ENCODE measurements at regions not wholly inside any gene's neighbourhood (a gene's known extent, or its start where the extent isn't known, plus 50 kb on each side); places are given as distances from the start of the nearest gene placed in this dataset.
"Not testable (repeated sequence)": the region's sequence is repeated elsewhere in the genome, so short reads cannot be mapped to it uniquely, and the experiment has no call there.

DNA sequence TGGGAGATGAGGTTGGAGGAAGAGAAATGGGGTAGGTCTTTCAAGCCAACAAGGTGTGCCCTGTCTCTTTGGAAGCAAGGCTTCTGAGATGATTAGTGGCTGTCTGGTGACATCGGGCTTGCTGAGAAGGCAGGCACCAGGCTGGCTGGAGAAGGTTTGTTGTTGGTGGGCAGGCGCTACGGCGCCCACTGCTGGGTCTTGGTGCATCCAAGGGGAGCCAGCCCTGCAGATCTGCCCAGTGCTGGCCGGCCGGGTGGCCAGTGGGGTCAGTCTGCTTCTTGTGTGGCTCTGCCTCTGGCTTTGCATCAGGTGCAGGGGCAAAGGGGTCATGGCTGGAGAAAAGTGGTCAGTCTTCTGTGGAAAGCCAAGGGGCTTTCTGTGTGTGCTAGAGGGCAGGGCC lies 126.2 kb downstream of the TLR5 start:
- no peaks in the 10 kb centered on the region for H3K9me3 Mint-ChIP-seq
- H3K4me3 Mint-ChIP-seq: no peak overlapping the region
- H3K27ac Mint-ChIP-seq: no peak overlapping the region
- peaks cover 6% of the 10 kb centered on the region for H3K27me3 Mint-ChIP-seq
- no peaks in the 10 kb centered on the region for H3K36me3 Mint-ChIP-seq (ENCODE audit: low read depth)
- H3K4me1 Mint-ChIP-seq: no peaks in the 10 kb centered on the region
- intact Hi-C loops (cut with micrococcal nuclease): no loop called here
- DNase-seq: no peak

DNA sequence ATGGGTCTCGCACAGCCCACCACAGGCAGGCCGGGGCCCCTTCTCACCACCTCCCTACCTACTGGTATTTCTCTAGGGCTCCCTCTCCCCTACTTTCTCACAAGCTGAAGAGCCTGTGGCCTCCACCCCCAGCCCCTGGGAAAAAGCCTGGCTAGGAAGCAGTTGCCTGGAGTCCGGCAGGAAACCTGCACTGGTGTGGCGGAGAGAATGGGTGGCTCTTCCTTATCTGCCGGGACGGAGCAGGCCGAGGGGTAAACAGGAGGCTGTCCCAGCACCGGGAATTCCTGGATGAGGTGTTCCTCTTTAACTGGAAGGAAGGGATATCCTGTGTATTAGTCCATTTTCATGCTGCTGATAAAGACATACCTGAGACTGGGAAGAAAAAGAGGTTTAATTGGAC lies 125.8 kb downstream of the TLR5 start:
- no peak overlapping the region for H3K4me3 Mint-ChIP-seq
- H3K36me3 Mint-ChIP-seq (ENCODE audit: low read depth): no peaks in the 10 kb centered on the region
- no peaks in the 10 kb centered on the region for H3K9me3 Mint-ChIP-seq
- no peaks in the 10 kb centered on the region for H3K4me1 Mint-ChIP-seq
- no peak overlapping the region for H3K27ac Mint-ChIP-seq
- no peak for DNase-seq
- intact Hi-C loops (cut with micrococcal nuclease): no loop called here
- peaks cover 6% of the 10 kb centered on the region for H3K27me3 Mint-ChIP-seq

DNA sequence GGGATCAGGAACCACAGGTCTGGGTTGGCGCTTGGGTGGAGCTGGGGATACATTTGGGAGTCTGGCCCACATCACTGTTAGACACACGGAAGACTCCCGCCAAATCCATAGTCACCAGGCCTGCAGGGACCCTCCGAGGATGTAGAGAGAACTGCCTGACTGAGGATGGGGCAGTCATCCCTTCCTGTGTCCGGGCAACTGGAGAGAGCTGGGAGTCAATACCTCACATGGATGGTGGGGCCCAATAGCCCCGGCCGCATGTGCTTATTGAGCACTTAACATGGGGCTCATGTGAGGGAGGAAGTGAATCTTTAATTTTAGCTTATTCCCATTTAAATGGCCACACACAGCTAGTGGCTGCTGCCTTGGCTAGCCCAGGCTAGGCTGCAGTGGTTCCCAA lies 124.5 kb downstream of the TLR5 start:
- Mint-ChIP-seq H3K9me3 (no peaks in the 10 kb centered on the region), H3K36me3 (ENCODE audit: low read depth) (no peaks in the 10 kb centered on the region), H3K27me3 (no peaks in the 10 kb centered on the region), H3K27ac (no peak overlapping the region), H3K4me1 (no peaks in the 10 kb centered on the region), H3K4me3 (no peak overlapping the region)
- no peak for DNase-seq
- intact Hi-C loops (cut with micrococcal nuclease): no loop called here

DNA sequence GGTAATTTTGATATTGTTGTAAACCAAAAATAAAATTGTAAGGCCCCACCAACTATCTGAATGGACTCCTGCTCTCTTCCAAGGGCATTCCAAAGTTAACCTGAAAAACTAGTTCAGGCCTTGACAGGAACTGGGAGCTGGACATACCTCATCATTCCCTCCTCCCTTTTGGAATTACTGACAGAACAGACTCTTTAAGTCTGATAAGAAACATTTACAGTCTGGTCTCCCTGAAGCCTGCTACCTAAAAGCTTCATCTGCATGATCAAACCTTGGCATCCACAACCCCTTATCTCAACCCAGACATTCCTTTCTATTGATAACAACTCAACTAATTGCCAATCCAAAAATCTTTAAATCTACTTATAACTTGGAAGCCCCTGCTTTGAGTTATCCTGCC lies 123.8 kb downstream of the TLR5 start:
- Mint-ChIP-seq H3K27ac (no peak overlapping the region), H3K4me3 (no peak overlapping the region), H3K9me3 (no peaks in the 10 kb centered on the region), H3K4me1 (no peaks in the 10 kb centered on the region), H3K36me3 (ENCODE audit: low read depth) (no peaks in the 10 kb centered on the region), H3K27me3 (no peaks in the 10 kb centered on the region)
- no peak for DNase-seq
- intact Hi-C loops (cut with micrococcal nuclease): no loop called here

DNA sequence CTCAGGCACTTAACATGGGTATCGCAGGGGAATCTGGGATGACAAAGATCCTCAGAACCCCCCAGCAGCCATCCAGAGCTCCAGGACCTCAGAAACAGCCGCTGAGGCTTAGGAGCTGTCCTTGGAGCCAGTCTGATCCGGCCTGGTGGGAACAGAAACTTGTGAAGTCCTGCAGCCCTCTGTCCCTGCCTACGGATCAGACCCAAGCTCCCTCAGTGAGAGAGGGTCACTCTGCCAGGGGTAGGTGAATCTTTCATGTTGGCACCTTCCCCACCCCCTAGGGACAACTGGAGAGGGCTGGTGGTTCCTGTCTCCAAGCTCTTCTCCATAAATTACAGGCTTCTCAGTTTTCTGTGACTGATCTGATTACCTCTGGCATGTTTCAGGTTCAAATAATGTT lies 122.3 kb downstream of the TLR5 start:
- intact Hi-C loops (cut with micrococcal nuclease): no loop called here
- no peaks in the 10 kb centered on the region for H3K4me1 Mint-ChIP-seq
- no peak for DNase-seq
- H3K9me3 Mint-ChIP-seq: no peaks in the 10 kb centered on the region
- no peak overlapping the region for H3K4me3 Mint-ChIP-seq
- no peak overlapping the region for H3K27ac Mint-ChIP-seq
- H3K36me3 Mint-ChIP-seq (ENCODE audit: low read depth): no peaks in the 10 kb centered on the region
- no peaks in the 10 kb centered on the region for H3K27me3 Mint-ChIP-seq

DNA sequence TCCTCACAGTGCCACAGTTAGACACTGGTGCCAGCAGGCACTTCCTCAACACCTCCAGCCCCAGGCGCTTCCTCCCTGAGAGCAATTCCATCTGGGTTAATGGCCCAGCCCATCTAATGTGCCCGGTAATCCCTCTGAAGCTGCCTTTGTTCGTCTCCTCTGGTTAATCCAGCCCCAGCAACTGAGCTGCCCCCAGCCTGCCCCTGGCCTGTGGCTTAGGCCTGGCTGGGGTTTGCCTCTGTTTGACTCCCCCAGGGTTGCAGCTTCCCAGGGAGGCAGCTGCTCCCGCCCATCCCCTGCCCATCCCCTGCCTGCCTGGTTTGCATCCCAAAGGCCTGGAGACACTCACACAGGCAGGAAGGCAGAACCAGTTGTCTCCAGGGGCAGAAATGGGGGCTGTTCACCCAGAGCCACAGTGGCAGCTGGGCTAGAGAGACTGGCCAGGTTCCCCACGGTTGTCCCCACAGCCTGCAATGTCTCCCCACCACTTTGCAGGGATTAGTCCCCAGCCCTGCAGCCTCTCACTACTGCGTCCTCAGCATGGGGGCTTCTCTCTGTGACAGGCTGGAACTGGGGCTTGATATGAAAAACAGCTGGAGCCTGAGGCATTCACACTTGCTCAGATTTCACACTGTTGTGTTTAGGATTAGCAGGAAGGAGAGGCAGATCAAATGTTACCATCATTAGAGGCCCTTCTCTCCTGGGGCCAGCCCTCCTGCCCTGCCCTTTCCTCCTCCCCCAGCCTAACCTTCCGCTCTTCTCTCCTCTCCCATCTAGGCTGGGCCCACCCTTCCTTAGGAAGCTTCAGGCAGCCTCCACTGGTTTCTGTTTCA lies 120.2 kb downstream of the TLR5 start:
- DNase-seq: no peak
- no peaks in the 10 kb centered on the region for H3K36me3 Mint-ChIP-seq (ENCODE audit: low read depth)
- intact Hi-C loops (cut with micrococcal nuclease): no loop called here
- no peaks in the 10 kb centered on the region for H3K9me3 Mint-ChIP-seq
- no peak overlapping the region for H3K4me3 Mint-ChIP-seq
- no peaks in the 10 kb centered on the region for H3K27me3 Mint-ChIP-seq
- H3K27ac Mint-ChIP-seq: no peak overlapping the region
- no peaks in the 10 kb centered on the region for H3K4me1 Mint-ChIP-seq

DNA sequence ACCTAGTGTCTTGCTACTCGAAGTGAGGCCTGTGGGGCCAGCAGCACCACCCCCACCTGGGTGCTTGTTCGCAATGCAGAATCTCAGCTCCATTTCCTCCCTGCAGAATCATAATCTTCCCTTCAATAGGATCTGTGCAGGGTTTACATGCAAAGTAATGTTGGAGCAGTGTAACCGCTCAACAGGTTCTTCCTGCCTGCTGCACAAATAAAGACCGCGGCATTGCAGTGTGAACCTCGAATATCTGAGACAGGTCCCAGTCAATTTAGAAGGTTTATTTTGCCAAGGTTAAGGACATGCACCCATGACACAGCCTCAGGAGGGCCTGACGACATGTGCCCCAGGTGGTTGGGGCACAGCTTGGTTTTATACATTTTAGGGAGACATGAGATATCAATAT lies 119.2 kb downstream of the TLR5 start:
- Mint-ChIP-seq H3K27ac (no peak overlapping the region), H3K4me1 (no peaks in the 10 kb centered on the region), H3K36me3 (ENCODE audit: low read depth) (no peaks in the 10 kb centered on the region), H3K9me3 (no peaks in the 10 kb centered on the region), H3K4me3 (no peak overlapping the region), H3K27me3 (no peaks in the 10 kb centered on the region)
- no peak for DNase-seq
- intact Hi-C loops (cut with micrococcal nuclease): no loop called here

DNA sequence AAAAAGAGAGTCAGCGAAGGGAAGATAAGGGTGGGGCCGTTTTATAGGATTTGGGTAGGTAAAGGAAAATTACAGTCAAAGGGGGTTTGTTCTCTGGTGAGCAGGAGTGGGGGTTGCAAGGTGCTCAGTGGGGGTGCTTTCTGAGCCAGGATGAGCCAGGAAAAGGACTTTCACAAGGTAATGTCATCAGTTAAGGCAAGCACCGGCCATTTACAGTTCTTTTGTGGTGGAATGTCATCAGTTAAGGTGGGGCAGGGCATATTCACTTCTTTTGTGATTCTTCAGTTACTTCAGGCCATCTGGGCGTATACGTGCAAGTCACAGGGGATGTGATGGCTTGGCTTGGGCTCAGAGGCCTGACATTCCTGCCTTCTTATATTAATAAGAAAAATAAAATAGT lies 118.6 kb downstream of the TLR5 start:
- not testable (repeated sequence) for H3K36me3 Mint-ChIP-seq (ENCODE audit: low read depth); DNase-seq

DNA sequence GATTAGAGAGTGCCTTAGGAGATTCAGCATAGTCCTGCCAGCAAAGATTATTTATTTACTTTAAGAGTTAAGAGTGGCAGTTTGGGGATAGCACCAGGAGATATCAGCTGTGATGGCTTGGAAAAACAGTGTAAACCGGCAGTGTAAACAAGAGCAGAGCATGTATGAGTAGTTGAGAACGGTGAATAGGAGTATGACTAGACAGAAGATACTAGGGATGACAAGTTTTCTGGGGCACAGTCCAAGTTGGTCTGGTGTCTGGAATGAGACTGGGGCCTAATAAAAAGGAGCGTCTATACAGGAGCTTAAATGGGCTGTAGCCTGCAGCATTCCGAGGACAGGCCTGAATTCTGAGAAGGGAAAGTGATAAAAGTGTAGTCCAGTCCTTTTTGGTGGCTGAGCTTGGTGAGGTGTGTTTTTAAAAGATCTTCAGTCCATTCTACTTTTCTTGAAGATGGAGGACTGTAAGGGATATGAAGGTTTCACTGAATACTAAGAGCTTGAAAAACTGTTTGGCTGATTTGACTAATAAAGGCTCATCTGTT lies 117.8 kb downstream of the TLR5 start:
- DNase-seq; intact Hi-C loops (cut with micrococcal nuclease); H3K4me3 Mint-ChIP-seq; H3K4me1 Mint-ChIP-seq; H3K27me3 Mint-ChIP-seq; H3K36me3 Mint-ChIP-seq (ENCODE audit: low read depth); H3K9me3 Mint-ChIP-seq; H3K27ac Mint-ChIP-seq: not testable (repeated sequence)

More for the DNA sequence above, 118.6 kb downstream of the TLR5 start:
- H3K9me3 Mint-ChIP-seq; H3K4me1 Mint-ChIP-seq; H3K4me3 Mint-ChIP-seq; intact Hi-C loops (cut with micrococcal nuclease); H3K27me3 Mint-ChIP-seq; H3K27ac Mint-ChIP-seq: not testable (repeated sequence)

DNA sequence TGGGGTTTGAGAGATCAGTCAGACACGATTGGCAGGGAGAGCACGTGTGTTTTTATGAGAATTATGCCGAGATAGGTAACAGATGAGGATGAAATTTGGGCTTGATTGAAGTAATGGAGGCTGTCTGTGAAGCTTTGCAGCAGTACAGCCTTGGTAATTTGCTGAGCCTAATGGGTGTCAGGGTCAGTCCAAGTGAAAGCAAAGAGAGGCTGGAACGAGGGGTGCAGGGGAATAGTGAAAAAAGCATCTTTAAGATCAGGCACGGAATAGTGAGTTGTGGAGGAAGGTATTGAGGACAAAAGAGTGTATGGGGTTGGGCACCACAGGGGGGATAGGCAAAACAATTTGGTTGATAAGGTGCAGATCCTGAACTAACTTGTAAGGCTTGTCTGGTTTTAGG lies 116.4 kb downstream of the TLR5 start:
- H3K4me1 Mint-ChIP-seq; H3K27me3 Mint-ChIP-seq; H3K4me3 Mint-ChIP-seq; H3K36me3 Mint-ChIP-seq (ENCODE audit: low read depth); DNase-seq; intact Hi-C loops (cut with micrococcal nuclease); H3K27ac Mint-ChIP-seq; H3K9me3 Mint-ChIP-seq: not testable (repeated sequence)

DNA sequence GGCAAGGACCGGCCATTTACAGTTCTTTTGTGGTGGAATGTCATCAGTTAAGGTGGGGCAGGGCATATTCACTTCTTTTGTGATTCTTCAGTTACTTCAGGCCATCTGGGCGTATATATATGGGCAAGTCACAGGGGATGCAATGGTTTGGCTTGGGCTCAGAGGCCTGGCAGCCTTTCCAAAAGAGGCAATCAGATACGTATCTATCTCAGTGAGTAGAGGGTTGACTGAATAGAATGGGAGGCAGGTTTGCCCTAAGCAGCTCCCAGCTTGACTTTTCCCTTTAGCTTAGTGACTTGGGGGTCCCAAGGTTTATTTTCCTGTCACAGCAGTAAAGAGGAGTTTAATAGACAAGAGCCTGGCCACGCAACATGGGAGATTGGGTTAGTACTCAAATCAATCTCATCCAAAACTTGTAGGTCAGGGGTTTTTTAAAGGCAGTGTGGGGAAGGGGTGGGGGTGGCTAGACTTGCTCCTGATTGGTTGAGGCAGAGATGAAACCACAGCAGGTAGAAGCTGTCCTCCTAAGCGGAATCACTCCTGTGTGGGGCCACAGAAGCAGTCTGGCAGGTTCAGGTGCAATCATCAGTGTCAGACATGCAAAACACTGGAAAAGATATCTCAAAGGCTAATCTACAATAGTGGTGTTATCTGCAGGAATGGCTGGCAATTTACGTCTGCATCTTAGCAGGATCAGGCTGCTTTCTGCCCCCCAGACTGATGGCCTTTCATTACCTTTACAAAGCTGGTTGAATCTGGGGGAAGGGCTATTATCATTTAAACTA lies 112.9 kb downstream of the TLR5 start:
- Mint-ChIP-seq H3K4me1 (no peaks in the 10 kb centered on the region), H3K4me3 (no peak overlapping the region), H3K27ac (no peak overlapping the region), H3K9me3 (no peaks in the 10 kb centered on the region), H3K36me3 (ENCODE audit: low read depth) (no peaks in the 10 kb centered on the region), H3K27me3 (no peaks in the 10 kb centered on the region)
- intact Hi-C loops (cut with micrococcal nuclease): no loop called here
- DNase-seq: no peak

DNA sequence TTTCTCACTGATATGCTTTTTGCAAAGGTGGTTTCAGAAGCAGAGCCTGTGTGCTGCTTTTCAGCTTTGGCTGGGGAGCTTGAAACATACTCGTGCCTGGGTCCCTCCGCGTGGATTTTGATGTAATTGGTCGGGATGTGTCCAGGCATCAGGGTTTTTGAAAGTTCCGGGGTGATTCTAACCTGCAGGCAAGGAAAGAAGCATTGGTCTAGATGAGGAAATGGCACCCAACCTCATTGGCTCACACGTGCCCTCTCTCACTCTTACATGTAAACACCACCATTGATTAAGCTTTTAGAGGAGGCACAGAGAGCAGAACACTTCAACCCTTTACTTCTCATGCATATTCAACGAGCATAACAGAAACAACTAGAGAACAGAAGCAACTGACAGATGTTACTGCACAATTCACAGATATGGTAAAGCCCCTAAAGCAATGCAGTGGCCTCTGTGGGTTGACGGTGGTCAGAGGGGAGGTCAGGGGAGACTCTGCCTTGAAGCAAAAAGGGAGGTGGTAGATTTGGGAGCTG lies 112.1 kb downstream of the TLR5 start:
- no peak overlapping the region for H3K4me3 Mint-ChIP-seq
- H3K27ac Mint-ChIP-seq: no peak overlapping the region
- no peak for DNase-seq
- H3K4me1 Mint-ChIP-seq: no peaks in the 10 kb centered on the region
- no peaks in the 10 kb centered on the region for H3K27me3 Mint-ChIP-seq
- no peaks in the 10 kb centered on the region for H3K9me3 Mint-ChIP-seq
- intact Hi-C loops (cut with micrococcal nuclease): no loop called here
- H3K36me3 Mint-ChIP-seq (ENCODE audit: low read depth): no peaks in the 10 kb centered on the region

DNA sequence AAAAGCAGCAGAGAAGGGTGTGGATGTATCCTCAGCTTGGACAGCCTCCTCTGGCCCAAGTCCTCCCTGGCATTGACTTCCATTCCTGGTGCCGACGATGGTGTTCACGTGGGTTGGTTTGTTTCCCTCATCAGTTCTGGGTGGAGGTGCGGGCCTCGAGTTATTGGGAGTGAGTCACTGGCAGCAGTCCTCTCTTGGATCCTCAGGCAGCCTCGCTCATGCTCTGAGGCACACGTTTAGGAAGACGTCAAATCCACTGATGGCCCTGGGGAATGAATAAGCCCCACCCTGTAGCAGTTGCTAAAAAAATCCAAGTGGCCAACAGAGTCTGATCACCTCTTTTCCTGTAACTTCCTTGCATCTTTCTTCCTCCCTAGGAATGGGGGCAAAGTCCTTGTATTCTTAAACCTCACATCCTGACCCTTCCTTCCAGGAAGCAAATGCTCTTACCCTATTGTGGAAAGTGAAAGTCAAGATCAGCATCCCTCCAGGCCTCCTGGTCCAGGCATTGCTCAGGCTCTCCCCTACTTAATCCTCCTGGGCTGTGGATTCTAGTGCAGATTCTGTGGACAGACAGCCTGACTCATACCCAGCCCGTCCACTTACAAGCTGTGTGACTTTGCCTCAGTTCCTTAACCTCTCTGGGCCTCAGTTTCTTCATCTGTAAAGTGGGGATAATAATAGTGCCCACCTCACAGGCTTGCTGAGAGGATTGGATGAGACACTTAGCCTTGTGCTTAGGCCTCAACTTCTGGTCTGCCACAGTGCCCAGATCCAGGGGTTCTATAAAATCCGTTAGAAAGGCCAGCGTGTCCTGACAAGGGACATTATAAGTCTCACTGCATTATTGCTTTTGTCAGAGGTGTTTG lies 111.1 kb downstream of the TLR5 start:
- no peak for DNase-seq
- no peak overlapping the region for H3K4me3 Mint-ChIP-seq
- H3K27ac Mint-ChIP-seq: no peak overlapping the region
- intact Hi-C loops (cut with micrococcal nuclease): no loop called here
- H3K4me1 Mint-ChIP-seq: no peaks in the 10 kb centered on the region
- no peaks in the 10 kb centered on the region for H3K36me3 Mint-ChIP-seq (ENCODE audit: low read depth)
- no peaks in the 10 kb centered on the region for H3K27me3 Mint-ChIP-seq
- H3K9me3 Mint-ChIP-seq: no peaks in the 10 kb centered on the region

Measured in activated CD4-positive, alpha-beta T cell treated with anti-CD3 and anti-CD28 coated beads, Interleukin-2, amount 10 ng/mL, durations not matched to agents 24 days and 14 days (primary cell).